Erythroblast (primary cell): ENCODE measurements at regions not wholly inside any gene's neighbourhood (a gene's known extent, or its start where the extent isn't known, plus 50 kb on each side); places are given as distances from the start of the nearest gene placed in this dataset.

ENCODE experiments used
- GATA1 ChIP-seq: IDR thresholded peaks from 2 replicates; pipeline ENCODE4 v1.6.1; 2011; ENCODE audit warnings: low read depth, mild to moderate bottlenecking, control low read depth, low read length, moderate library complexity
- POLR2A ChIP-seq: IDR thresholded peaks from 2 replicates; pipeline ENCODE4 v1.6.1; 2011; ENCODE audit warnings: mild to moderate bottlenecking, low read length

GRCh38 chr3:124393340-124393739, 336.9 kb upstream of the UMPS start:
- TF ChIP-seq POLR2A = no peak
- no peak for TF ChIP-seq GATA1
